Thyroid gland (tissue), 4 donors: ENCODE measurements at regions not wholly inside any gene's neighbourhood (a gene's known extent, or its start where the extent isn't known, plus 50 kb on each side); places are given as distances from the start of the nearest gene placed in this dataset.

ENCODE experiments used
- POLR2A ChIP-seq, 2 donors: fragments of 450-650 bp; IDR thresholded peaks; one replicate each; pipeline ENCODE4 v1.6.1; 2017; ENCODE audit warnings: antibody characterized with exemption in 2 of 2, mild to moderate bottlenecking in 2 of 2, moderate library complexity in 1 of 2
- TF ChIP-seq, protein P1 (sequence below), 6 experiments: fragments of 200-600 bp in 3 of 6; fragments of 450-650 bp in 3 of 6; sonication (generic) in 3 of 6; IDR thresholded peaks; one replicate each; pipeline ENCODE4 v1.5.1; 2016 to 2019; ENCODE audit warnings: antibody characterized with exemption in 6 of 6, mild to moderate bottlenecking in 2 of 6, inconsistent platforms in 1 of 6, moderate library complexity in 1 of 6

DNA sequence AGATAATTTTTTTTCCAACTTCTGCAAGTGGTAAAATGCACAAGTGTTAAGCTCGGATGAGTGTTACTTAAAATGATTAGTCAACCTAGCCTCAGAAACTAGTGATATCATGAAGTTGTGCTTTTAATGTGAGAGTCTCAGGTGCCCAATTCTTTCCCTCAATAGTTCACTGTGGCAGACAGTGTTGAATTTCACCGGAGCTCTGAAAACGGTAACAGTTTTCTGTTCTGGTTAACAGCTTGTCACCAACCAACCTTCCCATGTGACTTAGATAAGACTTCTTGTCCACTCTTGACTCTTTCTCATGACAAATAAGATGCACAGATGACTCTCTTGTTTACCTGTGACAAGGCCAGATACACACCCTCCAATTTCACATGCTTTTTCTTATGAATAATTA, 125.5 kb downstream of the OSTF1 start:
- TF ChIP-seq, protein P1, sequence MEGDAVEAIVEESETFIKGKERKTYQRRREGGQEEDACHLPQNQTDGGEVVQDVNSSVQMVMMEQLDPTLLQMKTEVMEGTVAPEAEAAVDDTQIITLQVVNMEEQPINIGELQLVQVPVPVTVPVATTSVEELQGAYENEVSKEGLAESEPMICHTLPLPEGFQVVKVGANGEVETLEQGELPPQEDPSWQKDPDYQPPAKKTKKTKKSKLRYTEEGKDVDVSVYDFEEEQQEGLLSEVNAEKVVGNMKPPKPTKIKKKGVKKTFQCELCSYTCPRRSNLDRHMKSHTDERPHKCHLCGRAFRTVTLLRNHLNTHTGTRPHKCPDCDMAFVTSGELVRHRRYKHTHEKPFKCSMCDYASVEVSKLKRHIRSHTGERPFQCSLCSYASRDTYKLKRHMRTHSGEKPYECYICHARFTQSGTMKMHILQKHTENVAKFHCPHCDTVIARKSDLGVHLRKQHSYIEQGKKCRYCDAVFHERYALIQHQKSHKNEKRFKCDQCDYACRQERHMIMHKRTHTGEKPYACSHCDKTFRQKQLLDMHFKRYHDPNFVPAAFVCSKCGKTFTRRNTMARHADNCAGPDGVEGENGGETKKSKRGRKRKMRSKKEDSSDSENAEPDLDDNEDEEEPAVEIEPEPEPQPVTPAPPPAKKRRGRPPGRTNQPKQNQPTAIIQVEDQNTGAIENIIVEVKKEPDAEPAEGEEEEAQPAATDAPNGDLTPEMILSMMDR (IDR thresholded peaks at IDR 0.05): no peak
- no peak for TF ChIP-seq POLR2A (IDR thresholded peaks at IDR 0.05)
